K562 (cell line): ENCODE measurements at regions not wholly inside any gene's neighbourhood (a gene's known extent, or its start where the extent isn't known, plus 50 kb on each side); places are given as distances from the start of the nearest gene placed in this dataset.

Experiments
- CBFA2T3 ChIP-seq: fragments of 450-650 bp; IDR thresholded peaks from 2 replicates; pipeline ENCODE4 v1.6.1; 2017
- CBX2 ChIP-seq: fragments of 200-600 bp; sonication (generic); IDR thresholded peaks from one replicate; pipeline ENCODE4 v1.6.1; 2012; ENCODE audit warnings: mild to moderate bottlenecking, low read length, inconsistent platforms; ENCODE audit not compliant: insufficient read depth, poor library complexity, severe bottlenecking
- CHD2 ChIP-seq: IDR thresholded peaks from 2 replicates; pipeline ENCODE4 v1.6.1; 2011; ENCODE audit warnings: low read depth, low read length
- EZH2 ChIP-seq: IDR thresholded peaks from 2 replicates; pipeline ENCODE4 v1.6.1; 2012; ENCODE audit warnings: low read depth, mild to moderate bottlenecking, inconsistent platforms, low read length, borderline replicate concordance
- FOXM1 ChIP-seq, 2 experiments: fragments of 450-650 bp in 1 of 2; sonication (generic) in 1 of 2; formaldehyde crosslinking in 1 of 2; IDR thresholded peaks; 2 replicates each; pipeline versions ENCODE4 v1.6.1 to v1.9.0; 2017 to 2022; ENCODE audit warnings: low read depth in 2 of 2, mild to moderate bottlenecking in 2 of 2, missing genetic modification reagents in 1 of 2, moderate library complexity in 1 of 2
- KLF16 ChIP-seq: IDR thresholded peaks from 2 replicates; pipeline ENCODE4 v1.6.1; 2016; ENCODE audit warnings: antibody characterized with exemption
- RFX5 ChIP-seq: IDR thresholded peaks from 2 replicates; pipeline ENCODE4 v1.6.1; 2011; ENCODE audit warnings: low read depth, mild to moderate bottlenecking, improper control_type of control experiment, low read length
- SIN3B ChIP-seq: fragments of 450-650 bp; IDR thresholded peaks from 2 replicates; pipeline ENCODE4 v1.6.1; 2017; ENCODE audit warnings: low read depth, mild to moderate bottlenecking, moderate library complexity
- SPI1 ChIP-seq: IDR thresholded peaks from 2 replicates; pipeline ENCODE4 v1.6.1; 2011; ENCODE audit warnings: low read depth, low read length, control low read depth, borderline replicate concordance
- TARDBP ChIP-seq: fragments of 450-650 bp; IDR thresholded peaks from 2 replicates; pipeline ENCODE4 v1.6.1; 2016
- USF2 ChIP-seq: sonication (generic); formaldehyde crosslinking; IDR thresholded peaks from 2 replicates; pipeline ENCODE4 v1.5.0; 2020; ENCODE audit warnings: missing genetic modification reagents
- ZFP91 ChIP-seq: sonication (generic); formaldehyde crosslinking; IDR thresholded peaks from 2 replicates; pipeline ENCODE4 v1.8.0; 2022; ENCODE audit warnings: mild to moderate bottlenecking, missing genetic modification reagents
- TF ChIP-seq, protein P1 (sequence below): fragments of 250-450 bp; sonication (Bioruptor Pico); IDR thresholded peaks from 2 replicates; pipeline ENCODE4 v1.5.0; 2020; ENCODE audit warnings: mild to moderate bottlenecking, borderline replicate concordance
- TF ChIP-seq, protein P2 (sequence below), 3 experiments: IDR thresholded peaks in 2 of 3; conservative IDR thresholded peaks in 1 of 3; 2 replicates each; pipeline ENCODE4 v1.5.1; 2011 to 2012; ENCODE audit warnings: low read length in 3 of 3, mild to moderate bottlenecking in 3 of 3, control low read depth in 2 of 3, improper control_type of control experiment in 1 of 3, inconsistent platforms in 1 of 3, low read depth in 1 of 3, mixed read lengths in 1 of 3, moderate library complexity in 1 of 3; ENCODE audit not compliant: insufficient read depth in 2 of 3

DNA sequence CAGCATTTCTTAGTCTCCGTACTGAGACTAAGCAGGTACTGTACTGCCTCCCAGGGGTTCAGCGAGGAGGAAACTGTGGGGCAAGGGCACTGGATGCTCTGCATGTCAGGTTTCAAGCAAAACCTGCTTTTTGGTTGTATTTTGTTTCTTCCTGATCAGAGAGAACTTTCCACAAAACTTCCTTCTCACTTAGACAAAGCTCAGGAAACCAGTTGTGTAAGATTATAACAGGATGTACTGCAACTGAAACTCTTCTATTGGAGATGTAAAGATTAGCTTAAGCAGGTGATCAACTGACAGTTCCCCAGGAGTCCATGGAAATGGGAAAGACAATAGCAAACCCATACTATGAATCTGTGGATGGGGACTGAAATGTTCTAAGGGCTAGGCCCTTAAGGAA is 67.3 kb downstream of the PLCE1 start:
- TF ChIP-seq SPI1 (no peak), RFX5 (no peak), TARDBP (no peak), ZFP91 (CRISPR knock-in tag) (no peak), CBFA2T3 (no peak), CHD2 (no peak), CBX2 (no peak), SIN3B (no peak), FOXM1 (IDR thresholded peaks at IDR 0.05; ENCODE audit: low read depth) (no peak), FOXM1 (CRISPR knock-in tag; IDR thresholded peaks at IDR 0.05; ENCODE audit: low read depth) (no peak), KLF16 (no peak), EZH2 (no peak), USF2 (CRISPR knock-in tag) (no peak)
- TF ChIP-seq, protein P1, sequence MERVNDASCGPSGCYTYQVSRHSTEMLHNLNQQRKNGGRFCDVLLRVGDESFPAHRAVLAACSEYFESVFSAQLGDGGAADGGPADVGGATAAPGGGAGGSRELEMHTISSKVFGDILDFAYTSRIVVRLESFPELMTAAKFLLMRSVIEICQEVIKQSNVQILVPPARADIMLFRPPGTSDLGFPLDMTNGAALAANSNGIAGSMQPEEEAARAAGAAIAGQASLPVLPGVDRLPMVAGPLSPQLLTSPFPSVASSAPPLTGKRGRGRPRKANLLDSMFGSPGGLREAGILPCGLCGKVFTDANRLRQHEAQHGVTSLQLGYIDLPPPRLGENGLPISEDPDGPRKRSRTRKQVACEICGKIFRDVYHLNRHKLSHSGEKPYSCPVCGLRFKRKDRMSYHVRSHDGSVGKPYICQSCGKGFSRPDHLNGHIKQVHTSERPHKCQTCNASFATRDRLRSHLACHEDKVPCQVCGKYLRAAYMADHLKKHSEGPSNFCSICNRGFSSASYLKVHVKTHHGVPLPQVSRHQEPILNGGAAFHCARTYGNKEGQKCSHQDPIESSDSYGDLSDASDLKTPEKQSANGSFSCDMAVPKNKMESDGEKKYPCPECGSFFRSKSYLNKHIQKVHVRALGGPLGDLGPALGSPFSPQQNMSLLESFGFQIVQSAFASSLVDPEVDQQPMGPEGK (CRISPR knock-in tag) = no peak
- TF ChIP-seq, protein P2, sequence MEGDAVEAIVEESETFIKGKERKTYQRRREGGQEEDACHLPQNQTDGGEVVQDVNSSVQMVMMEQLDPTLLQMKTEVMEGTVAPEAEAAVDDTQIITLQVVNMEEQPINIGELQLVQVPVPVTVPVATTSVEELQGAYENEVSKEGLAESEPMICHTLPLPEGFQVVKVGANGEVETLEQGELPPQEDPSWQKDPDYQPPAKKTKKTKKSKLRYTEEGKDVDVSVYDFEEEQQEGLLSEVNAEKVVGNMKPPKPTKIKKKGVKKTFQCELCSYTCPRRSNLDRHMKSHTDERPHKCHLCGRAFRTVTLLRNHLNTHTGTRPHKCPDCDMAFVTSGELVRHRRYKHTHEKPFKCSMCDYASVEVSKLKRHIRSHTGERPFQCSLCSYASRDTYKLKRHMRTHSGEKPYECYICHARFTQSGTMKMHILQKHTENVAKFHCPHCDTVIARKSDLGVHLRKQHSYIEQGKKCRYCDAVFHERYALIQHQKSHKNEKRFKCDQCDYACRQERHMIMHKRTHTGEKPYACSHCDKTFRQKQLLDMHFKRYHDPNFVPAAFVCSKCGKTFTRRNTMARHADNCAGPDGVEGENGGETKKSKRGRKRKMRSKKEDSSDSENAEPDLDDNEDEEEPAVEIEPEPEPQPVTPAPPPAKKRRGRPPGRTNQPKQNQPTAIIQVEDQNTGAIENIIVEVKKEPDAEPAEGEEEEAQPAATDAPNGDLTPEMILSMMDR (IDR thresholded peaks at IDR 0.05 in 2 of 3, conservative IDR thresholded peaks at IDR 0.05 in 1 of 3; ENCODE audit: insufficient read depth in 2 of 3, low read depth in 1 of 3, low read length in 3 of 3) = no peak
